ENCODE measurements at regions not wholly inside any gene's neighbourhood (a gene's known extent, or its start where the extent isn't known, plus 50 kb on each side); places are given as distances from the start of the nearest gene placed in this dataset.

DNA sequence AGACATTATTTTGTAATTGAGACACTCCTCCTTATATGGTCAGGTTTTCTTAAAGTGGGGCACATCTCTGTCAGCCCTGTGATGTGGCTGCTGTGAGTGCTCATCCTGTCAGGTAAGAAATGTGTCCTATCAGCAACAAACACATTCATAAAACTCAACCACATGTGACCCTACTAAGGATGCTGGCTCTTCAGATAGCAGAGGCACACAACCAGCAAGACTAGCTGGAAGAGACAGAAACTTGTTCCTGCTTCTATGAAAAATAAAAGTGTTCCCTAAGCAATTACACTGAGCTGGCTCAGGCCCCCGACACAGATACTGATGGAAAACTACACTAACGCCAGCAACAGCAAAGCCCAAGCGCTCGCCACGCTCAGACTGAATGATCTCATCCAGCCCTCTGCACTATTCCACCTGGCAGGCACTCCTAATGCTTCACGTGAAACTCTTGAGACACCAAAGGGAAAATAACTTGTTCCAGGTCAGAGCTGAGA is 49.8 kb upstream of the CYP2D6 start:
- no peaks in the 10 kb centered on the region for H3K9me3 ChIP-seq
- H3K4me1 ChIP-seq: no peaks in the 10 kb centered on the region
- TF ChIP-seq POLR2AphosphoS5 (IDR thresholded peaks at IDR 0.05): no peak
- TF ChIP-seq POLR2A (IDR thresholded peaks at IDR 0.05): no peak
- TF ChIP-seq, protein P1, sequence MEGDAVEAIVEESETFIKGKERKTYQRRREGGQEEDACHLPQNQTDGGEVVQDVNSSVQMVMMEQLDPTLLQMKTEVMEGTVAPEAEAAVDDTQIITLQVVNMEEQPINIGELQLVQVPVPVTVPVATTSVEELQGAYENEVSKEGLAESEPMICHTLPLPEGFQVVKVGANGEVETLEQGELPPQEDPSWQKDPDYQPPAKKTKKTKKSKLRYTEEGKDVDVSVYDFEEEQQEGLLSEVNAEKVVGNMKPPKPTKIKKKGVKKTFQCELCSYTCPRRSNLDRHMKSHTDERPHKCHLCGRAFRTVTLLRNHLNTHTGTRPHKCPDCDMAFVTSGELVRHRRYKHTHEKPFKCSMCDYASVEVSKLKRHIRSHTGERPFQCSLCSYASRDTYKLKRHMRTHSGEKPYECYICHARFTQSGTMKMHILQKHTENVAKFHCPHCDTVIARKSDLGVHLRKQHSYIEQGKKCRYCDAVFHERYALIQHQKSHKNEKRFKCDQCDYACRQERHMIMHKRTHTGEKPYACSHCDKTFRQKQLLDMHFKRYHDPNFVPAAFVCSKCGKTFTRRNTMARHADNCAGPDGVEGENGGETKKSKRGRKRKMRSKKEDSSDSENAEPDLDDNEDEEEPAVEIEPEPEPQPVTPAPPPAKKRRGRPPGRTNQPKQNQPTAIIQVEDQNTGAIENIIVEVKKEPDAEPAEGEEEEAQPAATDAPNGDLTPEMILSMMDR (IDR thresholded peaks at IDR 0.05): no peak
- H3K27me3 ChIP-seq: no peaks in the 10 kb centered on the region
- peak in 1 of 2 donors; percentile 37 for DNase-seq (ENCODE audit: low spot score in 2 of 2)
- H3K36me3 ChIP-seq: no peaks in the 10 kb centered on the region
- intact Hi-C loops (cut with DNase I; ENCODE audit: low total_unique reads): no loop called here
- H3K27ac ChIP-seq: peak overlapping the region; percentile 59 to 72
- H3K4me3 ChIP-seq: no peak overlapping the region

All from breast epithelium (tissue), 4 donors.